Parathyroid adenoma (tissue), 2 donors: ENCODE measurements at regions not wholly inside any gene's neighbourhood (a gene's known extent, or its start where the extent isn't known, plus 50 kb on each side); places are given as distances from the start of the nearest gene placed in this dataset.
"Not testable (repeated sequence)": the region's sequence is repeated elsewhere in the genome, so short reads cannot be mapped to it uniquely, and the experiment has no call there.

Experiments
- H2AFZ ChIP-seq: fragments of 300-600 bp; sonication (generic); one replicate; pipeline ENCODE4 v1.7.0; 2017; ENCODE audit warnings: antibody characterized with exemption, mild to moderate bottlenecking
- H3K27ac ChIP-seq: fragments of 300-600 bp; sonication (generic); one replicate; pipeline ENCODE4 v1.7.0; 2017
- H3K27me3 ChIP-seq: fragments of 300-600 bp; sonication (generic); one replicate; pipeline ENCODE4 v1.7.0; 2017; ENCODE audit warnings: low read length; ENCODE audit not compliant: control insufficient read depth, insufficient read depth
- H3K36me3 ChIP-seq: fragments of 300-600 bp; sonication (generic); one replicate; pipeline ENCODE4 v1.7.0; 2017; ENCODE audit warnings: low read length; ENCODE audit not compliant: control insufficient read depth, insufficient read depth
- H3K4me1 ChIP-seq: fragments of 300-600 bp; sonication (generic); one replicate; pipeline ENCODE4 v1.7.0; 2017; ENCODE audit warnings: control low read depth
- H3K4me2 ChIP-seq: fragments of 300-600 bp; sonication (generic); one replicate; pipeline ENCODE4 v1.7.0; 2017; ENCODE audit warnings: low read length
- H3K4me3 ChIP-seq: fragments of 300-600 bp; sonication (generic); one replicate; pipeline ENCODE4 v1.7.0; 2017; ENCODE audit warnings: low read depth, low read length
- H3K79me2 ChIP-seq: fragments of 300-600 bp; sonication (generic); one replicate; pipeline ENCODE4 v1.7.0; 2017; ENCODE audit warnings: control low read depth
- H3K9ac ChIP-seq: fragments of 300-600 bp; sonication (generic); one replicate; pipeline ENCODE4 v1.7.0; 2017; ENCODE audit warnings: mild to moderate bottlenecking
- H3K9me3 ChIP-seq: fragments of 300-600 bp; sonication (generic); one replicate; pipeline ENCODE4 v1.7.0; 2017; ENCODE audit warnings: low read length; ENCODE audit not compliant: control insufficient read depth
- CTCF ChIP-seq: fragments of 300-600 bp; sonication (generic); IDR thresholded peaks from one replicate; pipeline ENCODE4 v1.7.0; 2017; ENCODE audit warnings: antibody characterized with exemption, mild to moderate bottlenecking
- donor health status: primary hyperparathyroidism.

GRCh38 chrX:91500499-91500898 is 65.9 kb downstream of the PABPC5 start:
- not testable (repeated sequence) for H3K27me3 ChIP-seq, H2AFZ ChIP-seq, H3K79me2 ChIP-seq, H3K4me1 ChIP-seq, H3K36me3 ChIP-seq, H3K4me3 ChIP-seq, H3K4me2 ChIP-seq, H3K9ac ChIP-seq, H3K9me3 ChIP-seq, H3K27ac ChIP-seq
- peak; percentile 12 for TF ChIP-seq CTCF

- H3K36me3 ChIP-seq, H2AFZ ChIP-seq, H3K9me3 ChIP-seq, H3K79me2 ChIP-seq, H3K4me2 ChIP-seq, H3K27ac ChIP-seq, H3K9ac ChIP-seq, H3K27me3 ChIP-seq, H3K4me3 ChIP-seq, H3K4me1 ChIP-seq: not testable (repeated sequence)
These were observed 95.6 kb downstream of the PABPC5 start for GRCh38 chrX:91530209-91530608.

DNA sequence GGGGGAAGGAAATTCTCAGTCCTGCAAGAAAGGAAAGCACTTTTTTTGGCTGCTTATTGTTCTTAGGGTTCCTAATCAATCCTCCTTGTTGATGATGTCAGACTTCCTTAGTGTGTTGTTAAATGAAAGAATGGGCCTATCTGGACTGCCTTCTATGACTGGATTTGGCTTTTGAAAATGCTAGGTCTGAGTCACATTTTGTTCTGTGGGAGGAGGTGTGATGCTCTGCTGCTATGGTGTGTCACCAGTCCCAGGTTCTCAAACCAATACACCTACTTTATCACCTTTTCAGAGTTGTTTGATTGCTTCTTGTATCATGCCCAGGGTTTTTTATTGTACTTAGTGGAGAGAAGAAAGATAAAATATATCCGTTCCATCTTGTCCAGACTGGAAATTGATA is 128.5 kb downstream of the PABPC5 start:
- H3K36me3 ChIP-seq, H3K27me3 ChIP-seq, H3K9ac ChIP-seq, H3K27ac ChIP-seq, H3K4me3 ChIP-seq, H3K79me2 ChIP-seq, H3K4me1 ChIP-seq, H3K4me2 ChIP-seq, H3K9me3 ChIP-seq, H2AFZ ChIP-seq: not testable (repeated sequence)
